ENCODE measurements at regions not wholly inside any gene's neighbourhood (a gene's known extent, or its start where the extent isn't known, plus 50 kb on each side); places are given as distances from the start of the nearest gene placed in this dataset.

DNA sequence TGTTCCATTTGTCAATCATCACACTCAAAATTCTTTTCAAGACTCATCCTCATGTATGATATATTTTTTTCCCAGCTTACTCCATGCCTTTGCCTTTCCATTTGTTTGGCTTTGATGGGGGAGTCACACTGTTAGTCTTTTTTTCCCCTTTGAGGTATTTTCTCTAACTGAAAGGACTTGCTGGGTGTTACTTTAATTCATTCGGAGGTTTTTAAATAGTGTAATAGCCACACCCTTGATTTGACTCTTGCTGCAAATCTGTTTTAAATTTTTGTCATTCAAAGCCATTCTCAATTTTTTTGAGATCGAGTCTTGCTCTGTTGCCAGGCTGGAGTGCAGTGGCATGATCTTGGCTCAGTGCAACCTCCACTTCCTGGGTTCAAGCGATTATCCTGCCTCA is 84.1 kb downstream of the C11orf87 start (continued):
- TF ChIP-seq, protein P1, sequence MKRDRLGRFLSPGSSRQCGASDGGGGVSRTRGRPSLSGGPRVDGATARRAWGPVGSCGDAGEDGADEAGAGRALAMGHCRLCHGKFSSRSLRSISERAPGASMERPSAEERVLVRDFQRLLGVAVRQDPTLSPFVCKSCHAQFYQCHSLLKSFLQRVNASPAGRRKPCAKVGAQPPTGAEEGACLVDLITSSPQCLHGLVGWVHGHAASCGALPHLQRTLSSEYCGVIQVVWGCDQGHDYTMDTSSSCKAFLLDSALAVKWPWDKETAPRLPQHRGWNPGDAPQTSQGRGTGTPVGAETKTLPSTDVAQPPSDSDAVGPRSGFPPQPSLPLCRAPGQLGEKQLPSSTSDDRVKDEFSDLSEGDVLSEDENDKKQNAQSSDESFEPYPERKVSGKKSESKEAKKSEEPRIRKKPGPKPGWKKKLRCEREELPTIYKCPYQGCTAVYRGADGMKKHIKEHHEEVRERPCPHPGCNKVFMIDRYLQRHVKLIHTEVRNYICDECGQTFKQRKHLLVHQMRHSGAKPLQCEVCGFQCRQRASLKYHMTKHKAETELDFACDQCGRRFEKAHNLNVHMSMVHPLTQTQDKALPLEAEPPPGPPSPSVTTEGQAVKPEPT (CRISPR knock-in tag; IDR thresholded peaks at IDR 0.05; ENCODE audit: low read depth), result no peak
- TF ChIP-seq, protein P2, sequence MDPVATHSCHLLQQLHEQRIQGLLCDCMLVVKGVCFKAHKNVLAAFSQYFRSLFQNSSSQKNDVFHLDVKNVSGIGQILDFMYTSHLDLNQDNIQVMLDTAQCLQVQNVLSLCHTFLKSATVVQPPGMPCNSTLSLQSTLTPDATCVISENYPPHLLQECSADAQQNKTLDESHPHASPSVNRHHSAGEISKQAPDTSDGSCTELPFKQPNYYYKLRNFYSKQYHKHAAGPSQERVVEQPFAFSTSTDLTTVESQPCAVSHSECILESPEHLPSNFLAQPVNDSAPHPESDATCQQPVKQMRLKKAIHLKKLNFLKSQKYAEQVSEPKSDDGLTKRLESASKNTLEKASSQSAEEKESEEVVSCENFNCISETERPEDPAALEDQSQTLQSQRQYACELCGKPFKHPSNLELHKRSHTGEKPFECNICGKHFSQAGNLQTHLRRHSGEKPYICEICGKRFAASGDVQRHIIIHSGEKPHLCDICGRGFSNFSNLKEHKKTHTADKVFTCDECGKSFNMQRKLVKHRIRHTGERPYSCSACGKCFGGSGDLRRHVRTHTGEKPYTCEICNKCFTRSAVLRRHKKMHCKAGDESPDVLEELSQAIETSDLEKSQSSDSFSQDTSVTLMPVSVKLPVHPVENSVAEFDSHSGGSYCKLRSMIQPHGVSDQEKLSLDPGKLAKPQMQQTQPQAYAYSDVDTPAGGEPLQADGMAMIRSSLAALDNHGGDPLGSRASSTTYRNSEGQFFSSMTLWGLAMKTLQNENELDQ (CRISPR knock-in tag; IDR thresholded peaks at IDR 0.05; ENCODE audit: borderline replicate concordance), result no peak
- no peak for TF ChIP-seq ZNF496 (CRISPR knock-in tag; IDR thresholded peaks at IDR 0.05; ENCODE audit: insufficient replicate concordance)

DNA sequence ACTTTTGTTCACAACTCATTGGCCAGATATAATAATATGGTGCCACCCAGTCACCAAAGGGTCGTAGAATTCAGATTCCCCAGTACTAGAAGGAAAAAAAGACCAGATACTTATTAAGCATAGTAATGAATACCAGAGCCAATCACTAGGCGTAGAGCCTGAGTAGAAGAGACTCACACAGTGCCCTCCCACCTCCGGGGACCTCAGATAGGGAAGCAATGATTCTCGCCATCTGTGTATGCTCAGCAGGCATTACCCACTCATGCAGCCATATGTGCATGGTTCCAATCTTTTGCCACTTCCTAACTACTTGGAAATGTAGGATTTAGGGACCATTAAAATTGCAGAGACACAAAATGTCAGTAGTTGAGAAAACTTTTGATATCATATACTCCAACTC is 85.3 kb downstream of the C11orf87 start:
- Histone ChIP-seq H4K20me1 (ENCODE audit: insufficient read depth, low read length) (no peaks in the 10 kb centered on the region), H3K27ac (ENCODE audit: extremely low read length, insufficient read depth, low read length) (no peak overlapping the region), H3K36me3 (replicated peaks in 1 of 2; ENCODE audit: control insufficient read depth in 1 of 2, insufficient read depth in 2 of 2, low read length in 2 of 2) (no peaks in the 10 kb centered on the region), H3K9me3 (ENCODE audit: low read length) (no peaks in the 10 kb centered on the region), H3K4me3 (replicated peaks in 1 of 3; ENCODE audit: insufficient read depth in 1 of 3, low read depth in 2 of 3, low read length in 3 of 3) (no peak overlapping the region), H2AFZ (ENCODE audit: low read length) (no peak overlapping the region), H3K9ac (ENCODE audit: insufficient read depth, low read depth, low read length) (no peak overlapping the region), H3K79me2 (ENCODE audit: insufficient read depth, low read length) (no peaks in the 10 kb centered on the region), H3K27me3 (ENCODE audit: control insufficient read depth in 1 of 2, insufficient read depth in 2 of 2, low read length in 2 of 2) (no peaks in the 10 kb centered on the region), H3K4me1 (ENCODE audit: insufficient read depth, low read length) (no peaks in the 10 kb centered on the region), H3K4me2 (ENCODE audit: low read depth, low read length) (no peak overlapping the region)
- TF ChIP-seq SRSF4 (IDR thresholded peaks at IDR 0.05; ENCODE audit: low read depth, low read length, poor library complexity, severe bottlenecking) (no peak), EEA1 (CRISPR knock-in tag; IDR thresholded peaks at IDR 0.05; ENCODE audit: borderline replicate concordance) (no peak), MLLT10 (CRISPR knock-in tag; IDR thresholded peaks at IDR 0.05) (no peak)
- in situ Hi-C loops (cut with HindIII; ENCODE audit: extremely low pct_ligation_motif_present, low pct_unique_long_range_greater_than_20kb), result no loop called here
- FAIRE-seq, result no peak
- no peak for ATAC-seq
- no peak for DNase-seq (ENCODE audit: low spot score)
- intact Hi-C loops (cut with micrococcal nuclease; ENCODE audit: unreplicated experiment), result no loop called here
- ChIA-PET CTCF (ENCODE audit: low intra/inter-chr PET ratio, low total read pairs) (no interaction called here), POLR2A (no interaction called here)
- WGBS (ENCODE audit: low lambda C conversion rate), result 7% methylated on average over 4 of the region's 4 CpGs
- no TSS peak for BruUV-seq (replicated peaks)

All from HepG2 (cell line).